ENCODE measurements at regions not wholly inside any gene's neighbourhood (a gene's known extent, or its start where the extent isn't known, plus 50 kb on each side); places are given as distances from the start of the nearest gene placed in this dataset.

GRCh38 chr6:44665143-44665542, 277.6 kb downstream of the CDC5L start:
- peak overlapping the region; percentile 10 for H3K27ac ChIP-seq (ENCODE audit: low read depth, low read length)
- no peaks in the 10 kb centered on the region for H3K27me3 ChIP-seq (ENCODE audit: control insufficient read depth, insufficient read depth, low read length)

GRCh38 chr6:44665683-44666082, 278.2 kb downstream of the CDC5L start:
- Histone ChIP-seq H3K27me3 (ENCODE audit: control insufficient read depth, insufficient read depth, low read length) (no peaks in the 10 kb centered on the region), H3K36me3 (ENCODE audit: control insufficient read depth, insufficient read depth, low read length) (no peaks in the 10 kb centered on the region), H3K4me1 (ENCODE audit: control insufficient read depth, insufficient read depth, low read length) (no peaks in the 10 kb centered on the region), H3K4me3 (ENCODE audit: low read length) (no peak overlapping the region), H3K27ac (ENCODE audit: low read depth, low read length) (peak overlapping the region; percentile 25), H3K9ac (ENCODE audit: low read length) (no peak overlapping the region)

More at GRCh38 chr6:44665143-44665542, 277.6 kb downstream of the CDC5L start:
- Histone ChIP-seq H3K4me1 (ENCODE audit: control insufficient read depth, insufficient read depth, low read length) (no peaks in the 10 kb centered on the region), H3K9ac (ENCODE audit: low read length) (no peak overlapping the region), H3K36me3 (ENCODE audit: control insufficient read depth, insufficient read depth, low read length) (no peaks in the 10 kb centered on the region), H3K4me3 (ENCODE audit: low read length) (no peak overlapping the region)

- H3K4me3 ChIP-seq (ENCODE audit: low read length): no peak overlapping the region
- H3K4me1 ChIP-seq (ENCODE audit: control insufficient read depth, insufficient read depth, low read length): no peaks in the 10 kb centered on the region
- peak overlapping the region; percentile 25 for H3K27ac ChIP-seq (ENCODE audit: low read depth, low read length)
- H3K9ac ChIP-seq (ENCODE audit: low read length): no peak overlapping the region
- no peaks in the 10 kb centered on the region for H3K36me3 ChIP-seq (ENCODE audit: control insufficient read depth, insufficient read depth, low read length)
- no peaks in the 10 kb centered on the region for H3K27me3 ChIP-seq (ENCODE audit: control insufficient read depth, insufficient read depth, low read length)
These were observed 278.8 kb downstream of the CDC5L start for GRCh38 chr6:44666324-44666723.

GRCh38 chr6:44667226-44667625, 279.7 kb downstream of the CDC5L start:
- Histone ChIP-seq H3K36me3 (ENCODE audit: control insufficient read depth, insufficient read depth, low read length) (no peaks in the 10 kb centered on the region), H3K4me3 (ENCODE audit: low read length) (no peak overlapping the region), H3K27ac (ENCODE audit: low read depth, low read length) (peak overlapping the region; percentile 2), H3K4me1 (ENCODE audit: control insufficient read depth, insufficient read depth, low read length) (no peaks in the 10 kb centered on the region), H3K9ac (ENCODE audit: low read length) (no peak overlapping the region), H3K27me3 (ENCODE audit: control insufficient read depth, insufficient read depth, low read length) (no peaks in the 10 kb centered on the region)

GRCh38 chr6:44667668-44668390, 280.3 kb downstream of the CDC5L start:
- Histone ChIP-seq H3K9ac (ENCODE audit: low read length) (no peak overlapping the region), H3K27ac (ENCODE audit: low read depth, low read length) (no peak overlapping the region), H3K4me3 (ENCODE audit: low read length) (no peak overlapping the region), H3K27me3 (ENCODE audit: control insufficient read depth, insufficient read depth, low read length) (no peaks in the 10 kb centered on the region), H3K4me1 (ENCODE audit: control insufficient read depth, insufficient read depth, low read length) (no peaks in the 10 kb centered on the region), H3K36me3 (ENCODE audit: control insufficient read depth, insufficient read depth, low read length) (no peaks in the 10 kb centered on the region)

- no peaks in the 10 kb centered on the region for H3K36me3 ChIP-seq (ENCODE audit: control insufficient read depth, insufficient read depth, low read length)
These were observed 281.0 kb downstream of the CDC5L start for GRCh38 chr6:44668391-44668930.

GRCh38 chr6:44668976-44669934, 281.7 kb downstream of the CDC5L start:
- Histone ChIP-seq H3K9ac (ENCODE audit: low read length) (no peak overlapping the region), H3K4me1 (ENCODE audit: control insufficient read depth, insufficient read depth, low read length) (no peaks in the 10 kb centered on the region), H3K27me3 (ENCODE audit: control insufficient read depth, insufficient read depth, low read length) (no peaks in the 10 kb centered on the region)

More at GRCh38 chr6:44668391-44668930, 281.0 kb downstream of the CDC5L start:
- Histone ChIP-seq H3K4me3 (ENCODE audit: low read length) (no peak overlapping the region), H3K27ac (ENCODE audit: low read depth, low read length) (no peak overlapping the region), H3K4me1 (ENCODE audit: control insufficient read depth, insufficient read depth, low read length) (no peaks in the 10 kb centered on the region), H3K9ac (ENCODE audit: low read length) (no peak overlapping the region), H3K27me3 (ENCODE audit: control insufficient read depth, insufficient read depth, low read length) (no peaks in the 10 kb centered on the region)

GRCh38 chr6:44670146-44670545, 282.6 kb downstream of the CDC5L start:
- Histone ChIP-seq H3K4me3 (ENCODE audit: low read length) (no peak overlapping the region), H3K27me3 (ENCODE audit: control insufficient read depth, insufficient read depth, low read length) (no peaks in the 10 kb centered on the region), H3K4me1 (ENCODE audit: control insufficient read depth, insufficient read depth, low read length) (no peaks in the 10 kb centered on the region), H3K27ac (ENCODE audit: low read depth, low read length) (no peak overlapping the region), H3K36me3 (ENCODE audit: control insufficient read depth, insufficient read depth, low read length) (no peaks in the 10 kb centered on the region), H3K9ac (ENCODE audit: low read length) (no peak overlapping the region)

More at GRCh38 chr6:44668976-44669934, 281.7 kb downstream of the CDC5L start:
- H3K36me3 ChIP-seq (ENCODE audit: control insufficient read depth, insufficient read depth, low read length): no peaks in the 10 kb centered on the region
- no peak overlapping the region for H3K4me3 ChIP-seq (ENCODE audit: low read length)
- no peak overlapping the region for H3K27ac ChIP-seq (ENCODE audit: low read depth, low read length)

- no peaks in the 10 kb centered on the region for H3K36me3 ChIP-seq (ENCODE audit: control insufficient read depth, insufficient read depth, low read length)
- no peaks in the 10 kb centered on the region for H3K4me1 ChIP-seq (ENCODE audit: control insufficient read depth, insufficient read depth, low read length)
- H3K4me3 ChIP-seq (ENCODE audit: low read length): no peak overlapping the region
- H3K27me3 ChIP-seq (ENCODE audit: control insufficient read depth, insufficient read depth, low read length): no peaks in the 10 kb centered on the region
- H3K9ac ChIP-seq (ENCODE audit: low read length): no peak overlapping the region
- H3K27ac ChIP-seq (ENCODE audit: low read depth, low read length): no peak overlapping the region
These were observed 283.8 kb downstream of the CDC5L start for GRCh38 chr6:44671333-44671732.

- no peaks in the 10 kb centered on the region for H3K36me3 ChIP-seq (ENCODE audit: control insufficient read depth, insufficient read depth, low read length)
- H3K9ac ChIP-seq (ENCODE audit: low read length): no peak overlapping the region
- no peaks in the 10 kb centered on the region for H3K27me3 ChIP-seq (ENCODE audit: control insufficient read depth, insufficient read depth, low read length)
These were observed 284.6 kb downstream of the CDC5L start for GRCh38 chr6:44672086-44672485.

GRCh38 chr6:44672841-44673240, 285.3 kb downstream of the CDC5L start:
- no peaks in the 10 kb centered on the region for H3K27me3 ChIP-seq (ENCODE audit: control insufficient read depth, insufficient read depth, low read length)
- H3K27ac ChIP-seq (ENCODE audit: low read depth, low read length): no peak overlapping the region
- no peak overlapping the region for H3K4me3 ChIP-seq (ENCODE audit: low read length)
- H3K9ac ChIP-seq (ENCODE audit: low read length): no peak overlapping the region
- no peaks in the 10 kb centered on the region for H3K36me3 ChIP-seq (ENCODE audit: control insufficient read depth, insufficient read depth, low read length)
- no peaks in the 10 kb centered on the region for H3K4me1 ChIP-seq (ENCODE audit: control insufficient read depth, insufficient read depth, low read length)

More at GRCh38 chr6:44672086-44672485, 284.6 kb downstream of the CDC5L start:
- no peak overlapping the region for H3K4me3 ChIP-seq (ENCODE audit: low read length)
- no peak overlapping the region for H3K27ac ChIP-seq (ENCODE audit: low read depth, low read length)
- H3K4me1 ChIP-seq (ENCODE audit: control insufficient read depth, insufficient read depth, low read length): no peaks in the 10 kb centered on the region
